OCI-LY7 (cell line): ENCODE measurements at regions not wholly inside any gene's neighbourhood (a gene's known extent, or its start where the extent isn't known, plus 50 kb on each side); places are given as distances from the start of the nearest gene placed in this dataset.

Experiments used
- BruUV-seq: library from RNA; stranded (reverse); fragments of 400-500 nt; replicated peaks from 2 replicates; lab custom pipeline; 2021; lab: Mats Ljungman, UMichigan
- CTCF ChIA-PET: fragments of 300-600 bp; sonication (Branson Sonifier 250); formaldehyde crosslinking; loops from one replicate; lab custom pipeline; 2022; ENCODE audit warnings: antibody characterized with exemption; ENCODE audit not compliant: unreplicated experiment; lab: Charles Lee
- POLR2A ChIA-PET: fragments of 300-600 bp; sonication (Branson Sonifier 250); formaldehyde crosslinking; loops from one replicate; lab custom pipeline; 2022; ENCODE audit warnings: antibody characterized with exemption; lab: Charles Lee
- DNase-seq: peaks from one replicate; pipeline ENCODE4 v3.0.0-alpha.2; 2015; ENCODE audit warnings: low spot score
- H2AFZ ChIP-seq: fragments of 200-600 bp; sonication (generic), shearing (Covaris generic); 2 replicates; pipeline ENCODE4 v1.6.1; 2014; ENCODE audit warnings: mild to moderate bottlenecking, antibody characterized with exemption, low read length, moderate library complexity
- H3K27ac ChIP-seq: fragments of 200-600 bp; sonication (generic); 2 replicates; pipeline ENCODE4 v1.5.1; 2014; ENCODE audit warnings: mixed run types, low read depth, mild to moderate bottlenecking, moderate library complexity, low read length, inconsistent platforms; ENCODE audit not compliant: poor library complexity, severe bottlenecking
- H3K36me3 ChIP-seq: fragments of 200-600 bp; sonication (generic); 2 replicates; pipeline ENCODE4 v1.6.1; 2014; ENCODE audit warnings: mild to moderate bottlenecking, antibody characterized with exemption, low read length, moderate library complexity, mixed read lengths; ENCODE audit not compliant: insufficient read depth
- H3K4me1 ChIP-seq: fragments of 200-600 bp; sonication (generic); 2 replicates; pipeline ENCODE4 v1.5.1; 2014; ENCODE audit warnings: mild to moderate bottlenecking, low read length; ENCODE audit not compliant: insufficient read depth, poor library complexity, severe bottlenecking
- H3K4me2 ChIP-seq: fragments of 200-600 bp; sonication (generic); 2 replicates; pipeline ENCODE4 v1.6.1; 2014; ENCODE audit warnings: mild to moderate bottlenecking, low read length
- H3K4me3 ChIP-seq: fragments of 200-600 bp; sonication (generic); 2 replicates; pipeline ENCODE4 v1.5.1; 2014; ENCODE audit warnings: mild to moderate bottlenecking, low read depth, low read length; ENCODE audit not compliant: poor library complexity, severe bottlenecking
- H3K79me2 ChIP-seq: fragments of 200-600 bp; sonication (generic); 2 replicates; pipeline ENCODE4 v1.6.1; 2016; ENCODE audit warnings: low read depth, mild to moderate bottlenecking, low read length, moderate library complexity, mixed read lengths; ENCODE audit not compliant: insufficient read depth
- H3K9me2 ChIP-seq: fragments of 200-600 bp; sonication (generic); 2 replicates; pipeline ENCODE4 v1.6.1; 2016; ENCODE audit warnings: mild to moderate bottlenecking, low read length, mixed read lengths; ENCODE audit not compliant: insufficient read depth
- H3K9me3 ChIP-seq: fragments of 200-600 bp; sonication (generic); 2 replicates; pipeline ENCODE4 v1.6.1; 2014; ENCODE audit warnings: mild to moderate bottlenecking, mixed run types, low read length, mixed read lengths
- H4K20me1 ChIP-seq: fragments of 200-600 bp; sonication (generic); 2 replicates; pipeline ENCODE4 v1.6.1; 2014; ENCODE audit warnings: mild to moderate bottlenecking, antibody characterized with exemption, low read length, moderate library complexity, mixed read lengths; ENCODE audit not compliant: insufficient read depth
- CTCF ChIP-seq: fragments of 200-600 bp; sonication (generic); conservative IDR thresholded peaks from 2 replicates; pipeline ENCODE4 v1.5.1; 2014; ENCODE audit warnings: mild to moderate bottlenecking, antibody characterized with exemption, low read length, moderate library complexity, mixed read lengths
- EZH2phosphoT487 ChIP-seq: fragments of 200-600 bp; sonication (generic); IDR thresholded peaks from 2 replicates; pipeline ENCODE4 v1.6.1; 2018; ENCODE audit warnings: low read depth, borderline replicate concordance, mild to moderate bottlenecking, mixed run types, antibody characterized with exemption, low read length, moderate library complexity, mixed read lengths
- intact Hi-C: fragments of 100-400 bp; cut with micrococcal nuclease; formaldehyde crosslinking; loops from one replicate; pipeline ENCODE4 v1.10.0; 2022; ENCODE audit not compliant: unreplicated experiment

GRCh38 chr7:130996205-130996832 is 262.3 kb upstream of the KLF14 start:
- no TSS peak for BruUV-seq
- peaks cover 9% of the 10 kb centered on the region; the same call in 1 of the 2 replicates for H3K36me3 ChIP-seq
- intact Hi-C loops, result no loop called here
- no peak overlapping the region for H2AFZ ChIP-seq
- H3K4me3 ChIP-seq, result no peak overlapping the region
- ChIA-PET CTCF (no interaction called here), POLR2A (interaction anchor here (0.6 to 1.1 kb wide), 2 partner anchors 9 to 443 kb away, joined by 3 read pairs; no protein-coding TSS in a partner anchor)
- no peaks in the 10 kb centered on the region for H3K4me1 ChIP-seq
- TF ChIP-seq CTCF, result no peak
- TF ChIP-seq EZH2phosphoT487, result no peak
- H3K27ac ChIP-seq, result no peak overlapping the region
- peaks cover 8% of the 10 kb centered on the region for H4K20me1 ChIP-seq
- no peaks in the 10 kb centered on the region for H3K79me2 ChIP-seq
- H3K9me2 ChIP-seq, result no peaks in the 10 kb centered on the region
- H3K9me3 ChIP-seq, result no peaks in the 10 kb centered on the region
- no peak for DNase-seq
- no peak overlapping the region for H3K4me2 ChIP-seq

- BruUV-seq, result no TSS peak
- no peaks in the 10 kb centered on the region for H3K9me3 ChIP-seq
- no peaks in the 10 kb centered on the region for H3K79me2 ChIP-seq
- no peak for TF ChIP-seq EZH2phosphoT487
- TF ChIP-seq CTCF, result no peak
- no peaks in the 10 kb centered on the region for H3K4me1 ChIP-seq
- intact Hi-C loops, result no loop called here
- no peaks in the 10 kb centered on the region for H3K9me2 ChIP-seq
- H3K36me3 ChIP-seq, result peaks cover 9% of the 10 kb centered on the region; the same call in 1 of the 2 replicates
- ChIA-PET POLR2A (interaction anchor here (1.1 kb wide), 1 partner anchor 9 kb away, joined by 3 read pairs; no protein-coding TSS in a partner anchor), CTCF (no interaction called here)
- no peak overlapping the region for H3K4me3 ChIP-seq
- H3K27ac ChIP-seq, result no peak overlapping the region
- DNase-seq, result no peak
- H4K20me1 ChIP-seq, result peaks cover 8% of the 10 kb centered on the region
- H3K4me2 ChIP-seq, result no peak overlapping the region
- H2AFZ ChIP-seq, result no peak overlapping the region
These were observed 262.8 kb upstream of the KLF14 start for GRCh38 chr7:130996833-130997231.

GRCh38 chr7:130998993-130999602 is 265.1 kb upstream of the KLF14 start:
- no peak overlapping the region for H3K4me3 ChIP-seq
- H3K36me3 ChIP-seq, result peaks cover 18% of the 10 kb centered on the region
- no peak overlapping the region for H3K27ac ChIP-seq
- no TSS peak for BruUV-seq
- POLR2A ChIA-PET, result interaction anchor here (0.7 kb wide), 1 partner anchor 25 kb away, joined by 4 read pairs; no protein-coding TSS in a partner anchor
- CTCF ChIA-PET, result no interaction called here
- no peak overlapping the region for H2AFZ ChIP-seq
- peaks cover 8% of the 10 kb centered on the region for H4K20me1 ChIP-seq
- intact Hi-C loops, result no loop called here
- H3K9me2 ChIP-seq, result no peaks in the 10 kb centered on the region
- H3K4me2 ChIP-seq, result no peak overlapping the region
- DNase-seq, result no peak
- no peaks in the 10 kb centered on the region for H3K4me1 ChIP-seq
- H3K9me3 ChIP-seq, result no peaks in the 10 kb centered on the region
- TF ChIP-seq CTCF, result no peak
- TF ChIP-seq EZH2phosphoT487, result no peak
- H3K79me2 ChIP-seq, result no peaks in the 10 kb centered on the region
